ENCODE measurements at regions not wholly inside any gene's neighbourhood (a gene's known extent, or its start where the extent isn't known, plus 50 kb on each side); places are given as distances from the start of the nearest gene placed in this dataset.

DNA sequence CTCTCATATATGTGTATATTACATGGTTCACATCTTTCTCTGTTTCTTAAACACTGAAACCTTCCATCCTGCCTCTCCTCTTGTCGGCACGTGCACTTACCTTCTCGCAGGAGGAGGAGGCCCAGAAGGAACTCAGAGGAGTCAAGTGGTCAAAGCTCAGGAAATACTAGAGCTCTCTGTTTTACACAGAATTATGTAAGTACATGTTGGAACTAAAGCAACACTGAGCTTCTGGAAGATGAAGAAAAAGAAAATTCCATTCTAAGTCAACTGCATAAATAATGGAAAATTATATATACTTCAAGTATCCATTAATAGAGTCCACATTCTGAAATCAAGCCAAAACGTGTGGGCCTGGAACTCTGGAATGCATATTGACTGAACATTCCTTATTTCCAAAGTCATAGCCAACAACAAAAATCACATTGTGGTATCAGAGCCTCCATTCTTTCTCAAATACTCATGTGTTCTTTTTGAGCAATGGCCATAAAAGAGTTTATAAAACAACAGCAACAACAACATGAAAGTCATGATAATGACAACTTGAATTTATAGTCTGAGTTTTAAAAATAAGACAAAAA lies 121.5 kb upstream of the RAI14 start:
- H4K20me1 ChIP-seq (replicated peaks; ENCODE audit: control insufficient read depth, insufficient read depth, low read length), result no peaks in the 10 kb centered on the region
- intact Hi-C loops (cut with micrococcal nuclease), result loop anchor here (5.0 kb wide), 1 partner anchor 62 kb away; no protein-coding TSS in a partner anchor
- no peak overlapping the region for H3K27ac ChIP-seq (ENCODE audit: extremely low read depth, low read depth, low read length)
- H3K4me2 ChIP-seq (ENCODE audit: insufficient read depth, low read length), result no peak overlapping the region
- no peaks in the 10 kb centered on the region for H3K9me3 ChIP-seq (replicated peaks; ENCODE audit: control insufficient read depth, insufficient read depth, low read depth, low read length)
- no peaks in the 10 kb centered on the region for H3K79me2 ChIP-seq (ENCODE audit: control insufficient read depth, insufficient read depth, low read length)
- H3K9me1 ChIP-seq (ENCODE audit: control insufficient read depth, insufficient read depth, low read length), result no peaks in the 10 kb centered on the region
- in situ Hi-C loops (cut with MboI), result no loop called here
- WGBS (ENCODE audit: insufficient coverage, low coverage, missing lambda C conversion rate), result 47% methylated on average over 4 of the region's 4 CpGs
- DNase-seq (ENCODE audit: extremely low read depth in 1 of 4, low spot score in 3 of 4) (no peak), ATAC-seq (no peak), FAIRE-seq (no peak)
- TF ChIP-seq FOSL1 (tag; conservative IDR thresholded peaks at IDR 0.05), result no peak
- no peak for TF ChIP-seq ZNF384 (IDR thresholded peaks at IDR 0.05; ENCODE audit: low read depth, low read length)
- no peak for TF ChIP-seq ZNF23 (CRISPR knock-in tag; IDR thresholded peaks at IDR 0.05)
- TF ChIP-seq PTTG1 (tag; IDR thresholded peaks at IDR 0.05; ENCODE audit: low read depth), result no peak
- TF ChIP-seq LCOR (CRISPR knock-in tag; IDR thresholded peaks at IDR 0.05), result no peak
- TF ChIP-seq FOXA1 (IDR thresholded peaks at IDR 0.05; ENCODE audit: borderline replicate concordance), result no peak
- TF ChIP-seq SREBF1 (IDR thresholded peaks at IDR 0.05; ENCODE audit: borderline replicate concordance, low read depth, low read length), result no peak
- TF ChIP-seq TAF15 (IDR thresholded peaks at IDR 0.05; ENCODE audit: low read depth, low read length), result no peak
- TF ChIP-seq NCOA1 (IDR thresholded peaks at IDR 0.05; ENCODE audit: low read depth), result no peak
- H3K36me3 ChIP-seq (ENCODE audit: control insufficient read depth, insufficient read depth, low read length), result no peaks in the 10 kb centered on the region
- ChIA-PET POLR2A (no interaction called here), CTCF (ENCODE audit: low intra/inter-chr PET ratio) (no interaction called here)
- no peak overlapping the region for H2AFZ ChIP-seq (ENCODE audit: low read depth, low read length)
- no peaks in the 10 kb centered on the region for H3K27me3 ChIP-seq (ENCODE audit: control insufficient read depth in 2 of 2, insufficient read depth in 2 of 2, low read length in 2 of 2)
- no TSS peak for BruUV-seq (replicated peaks)
- no peak overlapping the region for H3K4me3 ChIP-seq
- H3K4me1 ChIP-seq (replicated peaks in 1 of 2; ENCODE audit: control insufficient read depth in 2 of 2, insufficient read depth in 2 of 2, low read length in 2 of 2), result peaks cover 0 to 3% of the 10 kb centered on the region in 2 experiments; a peak in 2 of 5 replicates
- H3K9ac ChIP-seq (ENCODE audit: insufficient read depth in 1 of 2, low read depth in 2 of 2, low read length in 2 of 2), result no peak overlapping the region

Data from K562 (cell line).